Stimulated activated CD8-positive, alpha-beta memory T cell treated with anti-CD3 and anti-CD28 coated beads, Interleukin-12 subunit alpha, Interleukin-12 subunit beta, amount 100 ng/mL, for 4 hours (primary cell): ENCODE measurements at regions not wholly inside any gene's neighbourhood (a gene's known extent, or its start where the extent isn't known, plus 50 kb on each side); places are given as distances from the start of the nearest gene placed in this dataset.
"Not testable (repeated sequence)": the region's sequence is repeated elsewhere in the genome, so short reads cannot be mapped to it uniquely, and the experiment has no call there.

Experiments used
- DNase-seq: peaks from one replicate; pipeline ENCODE4 v3.0.0-alpha.2; 2020; ENCODE audit warnings: low read depth

GRCh38 chr18:62629031-62629430 is 86.3 kb upstream of the PHLPP1 start:
- no peak for DNase-seq

- no peak for DNase-seq
Measured at GRCh38 chr18:62631173-62631572, 84.2 kb upstream of the PHLPP1 start.

GRCh38 chr18:62632788-62633455 is 82.4 kb upstream of the PHLPP1 start:
- DNase-seq: no peak

- DNase-seq: no peak
Measured at GRCh38 chr18:62634458-62634857, 80.9 kb upstream of the PHLPP1 start.

GRCh38 chr18:62634979-62635630 is 80.2 kb upstream of the PHLPP1 start:
- DNase-seq: no peak

- DNase-seq: no peak
Measured at GRCh38 chr18:62637403-62637802, 77.9 kb upstream of the PHLPP1 start.

GRCh38 chr18:62637807-62638687 is 77.3 kb upstream of the PHLPP1 start:
- DNase-seq: peak; percentile 4

- DNase-seq: no peak
Measured at GRCh38 chr18:62643181-62643580, 72.2 kb upstream of the PHLPP1 start.

- DNase-seq: no peak
Measured at GRCh38 chr18:62644773-62645172, 70.6 kb upstream of the PHLPP1 start.

- no peak for DNase-seq
Measured at GRCh38 chr18:62647179-62647578, 68.2 kb upstream of the PHLPP1 start.

- no peak for DNase-seq
Measured at GRCh38 chr18:62648045-62648678, 67.2 kb upstream of the PHLPP1 start.

- no peak for DNase-seq
Measured at GRCh38 chr18:62651276-62652056, 63.9 kb upstream of the PHLPP1 start.

GRCh38 chr18:62652057-62652629 is 63.2 kb upstream of the PHLPP1 start:
- not testable (repeated sequence) for DNase-seq

GRCh38 chr18:62655520-62656219 is 59.7 kb upstream of the PHLPP1 start:
- DNase-seq: no peak

- no peak for DNase-seq
Measured at GRCh38 chr18:62658028-62658427, 57.3 kb upstream of the PHLPP1 start.

GRCh38 chr18:62659698-62660097 is 55.6 kb upstream of the PHLPP1 start:
- DNase-seq: no peak

- no peak for DNase-seq
Measured at GRCh38 chr18:62660691-62661090, 54.6 kb upstream of the PHLPP1 start.

- no peak for DNase-seq
Measured at GRCh38 chr18:62663731-62664336, 51.5 kb upstream of the PHLPP1 start.

- no peak for DNase-seq
Measured at GRCh38 chr18:62664414-62664813, 50.9 kb upstream of the PHLPP1 start.

- no peak for DNase-seq
Measured at GRCh38 chr18:62665188-62665587, 50.2 kb upstream of the PHLPP1 start.
